Stimulated activated memory B cell treated with anti-CD40 and anti-IgM and Interleukin-4, amounts not matched to agents 10 μg/mL and 1 μg/mL and 100 μg/mL, for 72 hours (primary cell): ENCODE measurements at regions not wholly inside any gene's neighbourhood (a gene's known extent, or its start where the extent isn't known, plus 50 kb on each side); places are given as distances from the start of the nearest gene placed in this dataset.
"Not testable (repeated sequence)": the region's sequence is repeated elsewhere in the genome, so short reads cannot be mapped to it uniquely, and the experiment has no call there.

Source experiments
- ATAC-seq: fragments of 150-1000 bp; cut with Tn5 transposase; 2 replicates; pipeline ENCODE4 v1.10.0; 2021
- H3K27ac Mint-ChIP-seq: one replicate; pipeline ENCODE4 v1.8.0; 2022; ENCODE audit warnings: mild to moderate bottlenecking, mixed read lengths
- H3K27me3 Mint-ChIP-seq: one replicate; pipeline ENCODE4 v1.8.0; 2022; ENCODE audit warnings: mixed read lengths
- H3K36me3 Mint-ChIP-seq: one replicate; pipeline ENCODE4 v1.8.0; 2022; ENCODE audit warnings: mixed read lengths
- H3K4me1 Mint-ChIP-seq: one replicate; pipeline ENCODE4 v1.8.0; 2022; ENCODE audit warnings: mixed read lengths
- H3K4me3 Mint-ChIP-seq: one replicate; pipeline ENCODE4 v1.8.0; 2022; ENCODE audit warnings: mild to moderate bottlenecking, moderate library complexity, mixed read lengths
- H3K9me3 Mint-ChIP-seq: one replicate; pipeline ENCODE4 v1.8.0; 2022; ENCODE audit warnings: mixed read lengths

DNA sequence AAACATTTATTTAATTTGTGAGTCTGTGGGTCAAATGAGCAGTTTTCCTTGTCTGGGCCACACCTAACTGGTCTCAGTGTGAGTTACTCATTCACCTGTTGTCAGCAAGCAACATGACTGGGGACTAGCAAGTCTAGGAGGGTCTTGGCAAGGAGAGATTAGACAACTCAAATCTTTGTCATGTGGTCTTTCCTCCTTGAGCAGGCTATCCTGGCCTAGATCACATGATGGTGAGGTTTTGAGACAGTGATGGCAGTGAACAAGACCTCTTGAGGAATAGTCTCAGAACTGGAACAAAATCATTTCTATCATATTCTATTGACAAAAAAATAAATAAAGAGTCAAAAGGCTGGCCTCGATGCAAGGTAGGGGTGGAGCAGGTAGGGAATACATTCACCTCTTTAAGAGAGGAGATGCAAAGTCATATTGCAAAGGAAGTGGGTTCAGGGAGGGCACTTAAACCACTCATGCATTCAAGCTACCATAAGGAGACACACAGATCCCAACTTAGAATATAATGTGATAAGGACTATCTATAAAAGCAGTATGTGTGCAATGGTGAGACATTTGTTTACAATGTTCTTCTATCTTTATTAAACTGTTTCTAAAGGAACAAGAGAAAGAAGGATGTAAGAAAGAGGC, 135.7 kb downstream of the ZNF330 start:
- ATAC-seq, result no peak
- no peak overlapping the region for H3K27ac Mint-ChIP-seq
- no peaks in the 10 kb centered on the region for H3K27me3 Mint-ChIP-seq
- no peaks in the 10 kb centered on the region for H3K36me3 Mint-ChIP-seq
- no peak overlapping the region for H3K4me3 Mint-ChIP-seq
- H3K4me1 Mint-ChIP-seq, result peaks cover 9% of the 10 kb centered on the region
- peaks cover 12% of the 10 kb centered on the region for H3K9me3 Mint-ChIP-seq

DNA sequence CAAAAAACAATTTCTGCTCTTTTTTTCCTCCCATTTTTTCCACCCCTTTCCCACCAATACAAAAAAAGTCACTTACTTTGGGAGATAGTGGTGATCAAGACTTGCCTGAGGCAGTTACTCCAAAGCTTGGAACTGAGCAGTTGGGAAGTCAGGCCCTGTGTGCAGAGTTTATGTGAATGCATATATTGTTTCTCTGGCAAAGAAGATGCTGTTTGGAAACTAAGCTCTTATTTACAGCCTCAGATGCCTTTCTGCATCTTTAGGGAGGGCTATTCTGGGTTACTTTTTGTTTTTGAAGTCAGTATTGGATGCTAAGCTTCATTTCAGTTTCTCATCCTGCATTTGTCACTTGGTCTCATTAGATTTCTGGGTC, 136.3 kb downstream of the ZNF330 start:
- Mint-ChIP-seq H3K4me1 (peaks cover 9% of the 10 kb centered on the region), H3K36me3 (no peaks in the 10 kb centered on the region), H3K27ac (no peak overlapping the region), H3K9me3 (peaks cover 12% of the 10 kb centered on the region), H3K4me3 (no peak overlapping the region), H3K27me3 (no peaks in the 10 kb centered on the region)
- ATAC-seq, result no peak

DNA sequence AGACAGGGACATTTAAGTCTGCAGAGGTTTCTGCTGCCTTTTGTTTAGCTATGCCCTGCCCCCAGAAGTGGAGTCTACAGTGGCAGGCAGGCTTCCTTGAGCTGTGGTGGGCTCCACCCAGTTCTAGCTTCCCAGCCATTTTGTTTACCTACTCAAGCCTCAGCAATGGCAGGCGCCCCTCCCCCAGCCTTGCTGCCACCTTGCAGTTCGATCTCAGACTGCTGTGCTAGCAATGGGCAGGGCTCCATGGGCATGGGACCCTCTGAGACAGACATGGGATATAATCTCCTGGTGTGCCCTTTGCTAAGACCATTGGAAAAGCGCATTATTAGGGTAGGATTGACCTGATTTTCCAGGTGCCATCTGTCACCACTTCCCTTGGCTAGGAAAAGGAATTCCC, 147.5 kb downstream of the ZNF330 start:
- not testable (repeated sequence) for H3K9me3 Mint-ChIP-seq, H3K27me3 Mint-ChIP-seq, H3K27ac Mint-ChIP-seq, H3K4me3 Mint-ChIP-seq, H3K4me1 Mint-ChIP-seq, H3K36me3 Mint-ChIP-seq, ATAC-seq

DNA sequence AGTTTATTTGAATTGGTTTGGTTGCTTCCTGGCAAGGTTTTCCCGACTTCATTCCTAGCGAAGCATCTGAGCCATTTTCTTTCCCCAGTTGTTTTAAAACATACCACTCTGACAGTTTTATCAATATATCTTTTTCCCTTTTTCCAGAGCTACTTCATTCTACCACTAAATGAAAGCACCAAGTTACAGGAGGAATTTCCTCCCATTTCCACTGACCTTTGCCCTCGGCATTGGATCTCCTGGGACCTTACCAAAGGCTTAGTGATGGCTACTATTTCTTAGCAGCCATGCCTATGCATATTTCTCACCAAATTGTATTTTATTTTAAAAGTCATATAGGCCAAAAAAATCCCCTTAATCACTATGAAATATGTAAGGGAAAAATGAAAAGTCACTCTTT, 150.5 kb downstream of the ZNF330 start:
- Mint-ChIP-seq H3K4me1 (no peaks in the 10 kb centered on the region), H3K27ac (no peak overlapping the region), H3K36me3 (no peaks in the 10 kb centered on the region), H3K4me3 (no peak overlapping the region), H3K27me3 (peaks cover 22% of the 10 kb centered on the region), H3K9me3 (peaks cover 3% of the 10 kb centered on the region)
- ATAC-seq, result no peak

DNA sequence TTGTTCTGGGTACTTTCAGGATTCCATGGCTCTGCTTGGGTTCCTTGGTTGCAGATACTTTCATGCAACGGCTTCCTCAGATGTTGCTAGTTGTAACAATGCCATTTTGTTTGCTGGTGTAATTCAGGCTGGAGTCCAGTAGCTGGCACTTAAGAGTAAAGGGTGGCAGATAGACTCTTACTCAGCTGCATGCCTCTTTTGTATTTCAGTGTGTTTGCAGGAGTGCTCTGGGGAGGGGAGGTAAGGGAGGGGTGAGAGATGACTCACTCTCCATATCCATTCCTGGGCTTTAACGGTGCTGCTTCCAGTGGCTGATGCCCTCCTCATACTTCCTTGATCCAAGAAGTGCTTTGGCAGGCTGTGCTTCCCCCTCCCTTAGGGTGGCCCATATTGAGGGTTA, 155.2 kb downstream of the ZNF330 start:
- H3K9me3 Mint-ChIP-seq, result peaks cover 4% of the 10 kb centered on the region

DNA sequence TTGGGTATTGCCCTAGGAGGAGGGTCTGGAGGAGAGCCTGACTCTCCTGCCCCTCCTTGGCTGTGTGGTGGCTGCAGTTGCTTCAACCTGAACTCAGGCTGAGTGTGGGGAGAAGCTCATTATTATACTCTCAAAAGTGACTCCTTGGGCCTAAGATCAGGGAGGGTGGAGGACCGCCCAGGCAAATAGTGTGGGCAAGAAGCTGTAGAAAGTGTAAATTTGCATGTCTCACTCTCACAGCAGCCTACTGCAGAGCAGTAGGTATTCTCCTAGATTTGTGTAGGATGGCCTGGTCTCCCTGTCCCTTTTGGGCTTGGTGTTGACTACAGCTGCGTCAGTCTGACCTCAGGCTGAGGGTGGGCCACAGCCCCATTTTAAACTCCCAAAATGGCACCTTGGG, 156.1 kb downstream of the ZNF330 start:
- no peaks in the 10 kb centered on the region for H3K4me1 Mint-ChIP-seq
- no peaks in the 10 kb centered on the region for H3K36me3 Mint-ChIP-seq
- no peak overlapping the region for H3K27ac Mint-ChIP-seq
- peaks cover 4% of the 10 kb centered on the region for H3K9me3 Mint-ChIP-seq
- H3K27me3 Mint-ChIP-seq, result peaks cover 36% of the 10 kb centered on the region
- no peak for ATAC-seq
- no peak overlapping the region for H3K4me3 Mint-ChIP-seq

More for the DNA sequence above, 155.2 kb downstream of the ZNF330 start:
- H3K4me1 Mint-ChIP-seq, result no peaks in the 10 kb centered on the region
- no peak overlapping the region for H3K4me3 Mint-ChIP-seq
- H3K27me3 Mint-ChIP-seq, result peaks cover 36% of the 10 kb centered on the region
- no peak overlapping the region for H3K27ac Mint-ChIP-seq
- H3K36me3 Mint-ChIP-seq, result no peaks in the 10 kb centered on the region
- no peak for ATAC-seq

DNA sequence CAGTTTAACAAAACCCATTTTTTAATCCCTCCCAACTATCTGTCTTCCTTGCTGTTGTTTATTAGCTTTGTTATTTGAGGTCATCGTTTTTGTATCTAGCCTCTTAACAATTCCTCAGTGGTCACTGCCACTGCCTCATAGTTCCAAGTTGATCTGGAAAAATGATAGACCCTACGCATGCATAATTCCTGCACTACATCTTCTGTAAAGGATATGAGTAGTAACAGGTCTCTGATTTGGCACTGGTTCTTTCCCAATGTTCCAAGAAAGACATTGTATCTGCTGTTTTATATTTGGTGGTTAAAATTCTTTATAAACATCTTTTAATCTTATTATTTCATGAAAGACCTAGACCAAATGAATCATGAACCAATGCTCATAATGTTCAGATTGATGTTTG, 166.6 kb downstream of the ZNF330 start:
- Mint-ChIP-seq H3K36me3 (no peaks in the 10 kb centered on the region), H3K9me3 (peaks cover 4% of the 10 kb centered on the region)

DNA sequence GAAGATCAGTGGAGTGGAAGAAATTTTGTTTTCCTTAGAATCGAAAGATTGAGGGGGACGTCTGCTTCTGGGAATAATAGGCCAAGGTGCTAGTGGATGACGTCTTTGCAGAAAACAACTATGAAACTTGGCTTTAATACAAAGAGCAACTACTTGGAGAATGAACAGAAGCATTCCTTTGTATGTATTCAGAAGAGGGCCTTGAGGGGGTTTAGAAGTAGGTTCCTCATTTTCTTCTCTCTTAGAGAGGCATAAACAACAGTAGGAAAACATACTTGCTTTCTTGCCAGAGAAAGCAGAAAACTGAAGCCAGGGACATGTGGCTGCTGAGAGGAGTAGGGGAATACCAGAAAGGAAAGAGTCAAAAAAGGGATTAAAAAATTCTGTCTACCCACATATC, 167.8 kb downstream of the ZNF330 start:
- no peaks in the 10 kb centered on the region for H3K36me3 Mint-ChIP-seq
- no peak for ATAC-seq
- no peak overlapping the region for H3K4me3 Mint-ChIP-seq
- peaks cover 3% of the 10 kb centered on the region for H3K9me3 Mint-ChIP-seq
- no peaks in the 10 kb centered on the region for H3K27me3 Mint-ChIP-seq
- no peak overlapping the region for H3K27ac Mint-ChIP-seq
- peaks cover 4% of the 10 kb centered on the region for H3K4me1 Mint-ChIP-seq

More for the DNA sequence above, 166.6 kb downstream of the ZNF330 start:
- no peak for ATAC-seq
- no peak overlapping the region for H3K27ac Mint-ChIP-seq
- no peaks in the 10 kb centered on the region for H3K27me3 Mint-ChIP-seq
- H3K4me1 Mint-ChIP-seq, result peaks cover 4% of the 10 kb centered on the region
- no peak overlapping the region for H3K4me3 Mint-ChIP-seq

DNA sequence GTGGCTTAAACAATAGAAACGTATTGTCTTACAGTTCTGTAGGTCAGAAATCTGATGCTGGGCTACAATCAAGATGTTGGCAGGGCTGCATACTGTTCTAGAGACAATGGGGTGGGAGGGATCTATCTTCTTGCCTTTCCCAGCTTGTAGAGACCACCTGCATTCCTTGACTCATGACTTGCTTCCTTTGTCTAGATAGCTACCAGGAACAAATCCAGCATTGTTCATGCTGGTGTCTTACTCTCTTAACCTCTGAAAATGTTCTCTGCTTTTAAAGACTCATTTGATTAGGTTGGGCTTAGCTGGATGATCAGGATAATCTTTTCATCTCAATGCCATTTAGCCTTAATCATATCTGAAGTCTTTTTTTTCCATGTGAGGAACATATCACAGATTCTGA, 169.0 kb downstream of the ZNF330 start:
- Mint-ChIP-seq H3K4me3 (no peak overlapping the region), H3K4me1 (peaks cover 4% of the 10 kb centered on the region), H3K36me3 (no peaks in the 10 kb centered on the region), H3K9me3 (peaks cover 3% of the 10 kb centered on the region), H3K27me3 (no peaks in the 10 kb centered on the region), H3K27ac (no peak overlapping the region)
- no peak for ATAC-seq

DNA sequence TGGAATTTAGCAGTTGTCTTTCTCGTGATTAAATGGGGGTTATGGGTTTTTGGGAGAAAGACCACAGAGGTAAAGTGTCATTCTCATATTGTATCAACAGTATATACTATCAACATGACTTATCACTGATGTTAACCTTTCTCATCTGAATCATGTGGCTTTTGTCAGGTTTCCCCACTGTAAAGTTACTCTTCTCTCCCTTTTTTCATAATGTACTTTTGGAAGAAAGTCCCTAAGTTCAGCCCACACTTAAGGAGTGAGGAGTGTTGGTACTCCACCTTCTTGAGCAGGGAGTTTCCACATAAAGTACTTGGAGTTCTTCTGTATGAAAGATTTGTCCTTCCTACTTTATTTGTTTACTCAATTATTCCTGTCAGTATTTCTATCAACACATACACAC, 169.9 kb downstream of the ZNF330 start:
- H3K36me3 Mint-ChIP-seq, result no peaks in the 10 kb centered on the region
- ATAC-seq, result no peak
- peaks cover 4% of the 10 kb centered on the region for H3K4me1 Mint-ChIP-seq

DNA sequence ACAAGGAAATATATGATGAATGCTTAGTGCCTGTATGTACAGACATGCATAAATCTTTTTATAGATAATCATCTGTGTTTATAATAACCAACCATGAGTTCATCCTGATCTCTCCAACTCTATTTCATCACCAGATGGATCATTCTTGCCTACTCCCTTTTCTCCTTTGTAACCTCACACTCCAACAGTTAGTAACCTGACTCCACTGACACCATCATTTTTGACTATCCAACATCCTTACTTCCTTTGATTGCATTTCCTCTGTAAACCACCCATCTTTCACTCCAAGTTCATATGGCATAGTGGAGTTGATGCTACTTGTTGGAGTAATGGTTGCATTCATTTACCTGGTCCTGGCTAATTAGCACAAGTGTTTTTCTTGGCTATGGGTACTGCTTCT, 170.6 kb downstream of the ZNF330 start:
- H3K27me3 Mint-ChIP-seq, result no peaks in the 10 kb centered on the region
- no peaks in the 10 kb centered on the region for H3K36me3 Mint-ChIP-seq
- no peaks in the 10 kb centered on the region for H3K9me3 Mint-ChIP-seq
- no peak for ATAC-seq
- H3K4me3 Mint-ChIP-seq, result no peak overlapping the region
- H3K4me1 Mint-ChIP-seq, result peaks cover 4% of the 10 kb centered on the region
- H3K27ac Mint-ChIP-seq, result no peak overlapping the region

More for the DNA sequence above, 169.9 kb downstream of the ZNF330 start:
- no peaks in the 10 kb centered on the region for H3K27me3 Mint-ChIP-seq
- no peaks in the 10 kb centered on the region for H3K9me3 Mint-ChIP-seq
- no peak overlapping the region for H3K4me3 Mint-ChIP-seq
- no peak overlapping the region for H3K27ac Mint-ChIP-seq

DNA sequence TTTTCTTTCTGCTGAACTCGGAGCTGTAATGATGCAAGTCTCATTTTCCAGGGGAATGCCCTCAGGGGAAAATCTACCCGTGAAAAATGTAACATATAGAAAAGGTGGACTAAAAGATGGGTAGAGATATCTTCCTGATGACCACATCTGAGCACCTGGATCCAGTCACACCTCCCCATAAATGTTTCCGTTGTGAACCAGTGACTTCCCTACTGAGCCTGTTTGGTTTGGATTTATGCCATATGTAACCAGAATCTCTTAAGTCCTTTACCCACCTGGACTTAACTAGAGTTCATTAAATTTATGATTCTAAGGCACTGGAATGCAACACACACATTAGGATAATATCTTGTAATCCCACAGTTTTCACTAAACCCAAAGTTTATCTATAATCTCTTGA, 171.1 kb downstream of the ZNF330 start:
- H3K4me1 Mint-ChIP-seq, result peaks cover 4% of the 10 kb centered on the region
- H3K27me3 Mint-ChIP-seq, result no peaks in the 10 kb centered on the region
- H3K9me3 Mint-ChIP-seq, result no peaks in the 10 kb centered on the region
- ATAC-seq, result no peak
- no peaks in the 10 kb centered on the region for H3K36me3 Mint-ChIP-seq
- no peak overlapping the region for H3K27ac Mint-ChIP-seq
- H3K4me3 Mint-ChIP-seq, result no peak overlapping the region

DNA sequence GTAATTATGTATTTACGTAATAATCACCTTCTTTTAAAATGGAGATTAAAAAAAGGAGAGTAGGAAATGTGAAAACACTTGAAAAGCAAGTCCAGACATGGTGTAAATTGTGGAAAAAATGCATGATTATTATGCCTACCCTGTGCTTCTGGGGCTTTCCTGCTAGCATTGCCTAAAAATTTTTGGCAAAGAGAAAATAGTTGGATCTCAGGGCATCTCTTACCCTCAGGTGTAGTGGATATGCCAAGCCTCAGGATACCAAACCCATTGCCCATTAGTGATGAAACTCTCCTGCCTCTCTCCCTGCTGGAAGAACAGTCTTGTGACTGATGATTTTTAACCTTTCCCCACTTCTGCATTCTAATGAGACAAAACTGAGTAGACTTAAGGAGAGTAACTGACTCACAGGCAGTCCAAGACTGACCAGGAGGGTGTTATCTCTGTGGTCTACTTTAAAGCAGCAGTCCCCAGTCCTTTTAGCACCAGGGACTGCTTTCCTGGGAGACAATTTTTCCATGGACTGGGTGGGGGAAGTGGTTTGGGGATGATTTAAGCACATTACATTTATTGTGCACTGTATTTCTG, 174.6 kb downstream of the ZNF330 start:
- Mint-ChIP-seq H3K27ac (no peak overlapping the region), H3K4me3 (no peak overlapping the region), H3K9me3 (no peaks in the 10 kb centered on the region), H3K36me3 (no peaks in the 10 kb centered on the region), H3K27me3 (no peaks in the 10 kb centered on the region), H3K4me1 (peaks cover 3% of the 10 kb centered on the region)
- no peak for ATAC-seq

DNA sequence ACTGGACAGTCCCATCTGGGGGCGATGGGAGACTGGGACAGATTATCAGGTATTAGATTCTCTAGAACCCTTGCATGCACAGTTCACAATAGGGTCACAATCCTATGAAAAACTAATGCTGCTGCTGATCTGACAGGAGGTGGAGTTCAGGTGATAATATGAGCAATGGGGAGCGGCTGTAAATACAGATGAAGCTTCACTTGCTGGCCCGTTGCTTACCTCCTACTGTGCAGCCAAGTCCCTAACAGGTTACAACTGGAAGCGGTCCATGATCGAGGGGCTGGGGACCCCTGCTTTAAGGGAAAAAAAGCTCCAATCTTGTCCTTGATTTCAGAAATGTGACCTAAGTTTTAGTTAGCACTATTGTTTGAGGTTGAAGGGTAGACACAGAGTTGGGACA, 175.2 kb downstream of the ZNF330 start:
- Mint-ChIP-seq H3K27ac (no peak overlapping the region), H3K27me3 (no peaks in the 10 kb centered on the region), H3K4me1 (no peaks in the 10 kb centered on the region), H3K36me3 (no peaks in the 10 kb centered on the region), H3K4me3 (no peak overlapping the region), H3K9me3 (peaks cover under 1% of the 10 kb centered on the region)
- ATAC-seq, result no peak

DNA sequence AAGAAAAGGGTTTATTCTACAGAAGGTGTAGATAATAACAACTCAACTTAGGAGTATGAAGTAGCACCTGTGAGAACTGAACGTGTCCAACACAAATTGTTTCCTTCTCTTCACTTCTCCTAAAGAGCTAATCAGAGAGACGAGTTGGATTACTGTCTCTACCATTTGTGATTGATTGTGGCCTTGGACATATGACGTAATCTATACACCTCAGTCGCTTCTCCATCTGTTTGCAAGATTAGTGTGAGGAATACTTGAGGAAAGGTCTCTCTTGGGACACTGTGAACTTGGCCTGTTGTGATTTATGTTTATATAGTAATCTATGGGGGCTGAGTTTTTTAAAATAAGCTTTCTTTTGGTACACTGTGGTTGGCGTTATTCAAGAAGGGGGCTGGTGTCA, 182.0 kb downstream of the ZNF330 start:
- no peak for ATAC-seq
- H3K27ac Mint-ChIP-seq, result no peak overlapping the region
- no peaks in the 10 kb centered on the region for H3K36me3 Mint-ChIP-seq
- peaks cover 2% of the 10 kb centered on the region for H3K9me3 Mint-ChIP-seq
- H3K27me3 Mint-ChIP-seq, result no peaks in the 10 kb centered on the region
- no peak overlapping the region for H3K4me3 Mint-ChIP-seq
- H3K4me1 Mint-ChIP-seq, result no peaks in the 10 kb centered on the region

DNA sequence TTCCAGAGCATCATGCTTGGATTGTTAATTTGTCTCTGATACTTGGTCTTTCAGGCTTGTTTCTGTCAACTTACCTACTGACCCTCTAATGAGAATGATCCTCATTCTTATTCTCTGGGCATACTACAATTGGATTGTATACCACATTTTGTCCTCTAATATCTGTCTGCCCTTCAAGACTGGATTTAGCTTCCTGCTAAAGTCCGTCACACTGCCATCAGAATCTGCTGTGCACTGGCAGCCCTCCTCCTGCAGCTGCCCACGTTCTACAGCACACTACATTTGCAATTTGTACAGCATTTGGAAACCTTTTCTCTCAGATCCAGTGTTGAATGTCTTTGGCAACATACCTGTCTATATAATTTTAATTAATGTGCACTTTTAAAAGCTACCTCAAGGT, 183.1 kb downstream of the ZNF330 start:
- Mint-ChIP-seq H3K4me3 (no peak overlapping the region), H3K9me3 (peaks cover 2% of the 10 kb centered on the region), H3K27ac (no peak overlapping the region), H3K36me3 (no peaks in the 10 kb centered on the region), H3K4me1 (no peaks in the 10 kb centered on the region), H3K27me3 (no peaks in the 10 kb centered on the region)
- no peak for ATAC-seq
